ENCODE measurements at regions not wholly inside any gene's neighbourhood (a gene's known extent, or its start where the extent isn't known, plus 50 kb on each side); places are given as distances from the start of the nearest gene placed in this dataset.
A peak's percentile ranks its signal among the peaks of the same experiment; 100 is the strongest.

DNA sequence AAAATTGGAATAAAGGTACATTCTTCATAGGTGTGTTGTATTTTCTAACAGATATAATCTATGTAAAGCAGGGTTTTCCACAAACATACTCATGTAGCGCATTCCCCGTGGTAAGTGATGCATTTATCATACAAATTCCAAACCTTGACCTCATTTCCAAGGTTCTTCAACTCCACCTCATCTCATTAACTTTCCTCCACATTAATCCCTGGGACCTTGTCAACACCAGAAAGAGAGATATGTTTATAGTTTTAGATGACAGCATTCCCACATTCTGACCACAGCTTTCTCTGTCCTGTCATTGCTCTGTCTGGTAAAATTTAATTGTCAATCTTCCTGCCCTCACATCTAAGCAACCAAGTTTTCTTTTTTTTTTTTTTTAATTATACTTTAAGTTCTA, 415.1 kb downstream of the TMEM161B start:
- no peak for DNase-seq

DNA sequence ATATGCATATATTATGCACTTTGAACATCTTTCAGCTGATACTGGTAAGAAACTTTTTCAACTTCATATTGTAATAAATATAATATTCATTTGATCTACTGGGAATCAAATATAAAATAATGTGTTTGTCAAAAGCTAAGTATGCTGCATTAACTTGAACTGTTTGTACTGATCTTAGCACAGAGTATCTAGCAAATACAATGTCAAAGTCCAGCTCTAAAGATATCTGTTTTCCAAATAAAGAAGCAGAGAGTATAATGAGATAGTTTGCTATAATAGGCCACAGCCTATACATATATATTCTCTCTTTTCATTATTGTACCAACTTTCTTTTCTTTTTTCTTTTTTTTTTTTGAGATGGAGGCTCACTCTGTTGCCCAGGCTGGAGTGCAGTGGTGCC, 417.0 kb downstream of the TMEM161B start:
- no peak for DNase-seq

GRCh38 chr5:87850843-87851242, 417.8 kb downstream of the TMEM161B start:
- DNase-seq = no peak

- peak; percentile 12 for DNase-seq
Measured at GRCh38 chr5:87845734-87846133, 422.9 kb downstream of the TMEM161B start.

GRCh38 chr5:87844866-87845265, 423.8 kb downstream of the TMEM161B start:
- DNase-seq = no peak

GRCh38 chr5:87844449-87844848, 424.2 kb downstream of the TMEM161B start:
- no peak for DNase-seq

- no peak for DNase-seq
Measured at GRCh38 chr5:87836696-87837095, 424.0 kb upstream of the CCNH start.

- no peak for DNase-seq
Measured at GRCh38 chr5:87831499-87831898, 418.8 kb upstream of the CCNH start.

DNA sequence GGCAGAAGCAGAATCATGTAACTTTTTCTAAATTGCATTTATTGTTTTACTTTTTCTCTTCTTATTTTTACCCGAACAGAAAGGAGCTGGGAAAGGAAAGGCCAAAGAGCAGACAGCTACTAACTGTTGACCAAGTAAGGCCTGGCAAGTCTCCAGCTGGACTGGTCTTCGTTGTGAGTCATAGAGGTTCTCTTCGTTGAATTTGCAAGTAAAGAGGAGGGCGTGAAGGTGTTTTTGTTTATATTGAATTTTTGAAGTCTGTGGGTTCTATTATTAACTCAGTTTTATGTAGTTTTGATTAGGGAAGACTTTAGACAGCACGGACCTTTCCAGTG, 416.5 kb upstream of the CCNH start:
- peak; percentile 42 for DNase-seq

- no peak for DNase-seq
Measured at GRCh38 chr5:87828545-87829216, 416.0 kb upstream of the CCNH start.

GRCh38 chr5:87827539-87827938, 414.8 kb upstream of the CCNH start:
- peak; percentile 62 for DNase-seq

DNA sequence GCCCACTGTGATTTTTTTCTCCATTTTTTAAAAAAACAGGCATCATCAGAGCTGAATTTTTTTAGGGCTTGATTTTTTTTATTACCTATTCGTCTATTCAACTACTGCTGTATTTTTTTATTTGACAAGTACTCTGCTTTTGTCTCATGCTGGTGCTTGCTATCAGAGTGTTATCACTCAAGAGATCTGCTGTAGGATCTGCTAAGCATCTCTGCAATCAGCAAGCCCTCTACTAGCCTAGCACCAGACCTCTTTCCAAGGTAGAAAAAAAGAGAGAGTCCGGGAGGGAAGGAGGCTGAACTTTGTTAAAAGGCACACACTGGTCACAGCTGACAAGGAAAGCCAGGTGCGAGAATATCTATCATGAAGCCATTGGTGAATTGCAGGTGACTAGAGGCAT, 413.8 kb upstream of the CCNH start:
- DNase-seq = no peak

- peak; percentile 1 for DNase-seq
Measured at GRCh38 chr5:87825583-87825982, 412.9 kb upstream of the CCNH start.

GRCh38 chr5:87807783-87808182, 395.1 kb upstream of the CCNH start:
- no peak for DNase-seq

GRCh38 chr5:87803352-87803751, 390.6 kb upstream of the CCNH start:
- DNase-seq = no peak

GRCh38 chr5:87791869-87792268, 379.1 kb upstream of the CCNH start:
- no peak for DNase-seq

DNA sequence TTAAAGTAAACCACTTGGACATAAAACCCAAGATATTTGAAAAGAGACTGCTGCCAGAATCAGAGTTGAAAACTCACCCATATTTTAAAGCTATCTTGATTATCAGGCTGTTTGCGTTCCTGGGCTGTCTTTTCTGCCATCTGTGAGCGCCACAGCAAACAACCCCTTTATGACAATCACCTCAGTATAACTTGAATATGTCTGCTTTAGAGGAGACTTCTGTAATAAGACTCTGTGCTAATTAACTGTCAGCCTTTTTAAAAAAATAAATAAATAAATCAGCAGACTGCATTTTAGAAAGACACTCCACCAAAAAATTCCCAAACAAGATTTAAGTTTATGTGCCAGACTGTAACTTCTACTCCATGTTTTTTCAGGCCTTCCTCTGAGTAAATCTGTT, 375.7 kb upstream of the CCNH start:
- DNase-seq = no peak

- DNase-seq = no peak
Measured at GRCh38 chr5:87787625-87788256, 375.0 kb upstream of the CCNH start.

DNA sequence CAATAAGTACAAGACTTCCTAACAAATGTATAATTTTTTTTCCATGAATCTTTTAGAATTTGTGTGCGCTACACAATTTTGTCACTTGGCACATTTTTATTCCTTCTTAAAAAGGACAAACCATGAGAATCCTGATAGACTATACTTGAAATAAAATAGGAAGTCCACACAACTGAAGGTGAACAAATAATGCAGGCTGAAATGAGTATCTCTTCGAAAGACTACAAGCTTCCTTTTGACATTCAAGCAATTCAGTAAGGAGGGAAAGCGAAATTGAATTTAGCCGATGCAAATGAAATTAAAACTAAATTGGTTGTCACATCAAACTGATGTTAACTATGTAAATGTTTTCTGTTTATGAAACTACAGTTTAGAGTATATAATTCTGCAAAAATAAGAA, 374.4 kb upstream of the CCNH start:
- DNase-seq = no peak

DNA sequence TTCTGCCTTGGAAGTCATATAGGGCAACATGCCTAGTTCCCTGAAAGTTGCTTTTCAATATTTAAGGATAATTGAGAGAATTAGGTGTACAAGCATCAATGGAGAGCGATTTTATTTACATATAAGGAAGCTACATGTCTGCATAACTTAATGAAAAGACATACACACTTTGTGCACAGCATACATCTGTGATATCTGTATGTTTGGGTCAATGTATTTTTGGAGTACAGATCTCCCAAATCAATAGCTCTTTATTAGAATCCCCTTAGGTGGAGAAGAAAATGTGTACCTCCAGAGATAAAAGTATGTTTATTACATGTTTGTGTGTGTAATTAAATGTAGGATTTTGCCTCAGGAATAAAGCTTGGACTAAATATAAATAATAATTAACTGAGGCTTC, 373.7 kb upstream of the CCNH start:
- DNase-seq = no peak

GRCh38 chr5:87785554-87786335, 373.0 kb upstream of the CCNH start:
- no peak for DNase-seq

- DNase-seq = no peak
Measured at GRCh38 chr5:87784879-87785495, 372.3 kb upstream of the CCNH start.

DNA sequence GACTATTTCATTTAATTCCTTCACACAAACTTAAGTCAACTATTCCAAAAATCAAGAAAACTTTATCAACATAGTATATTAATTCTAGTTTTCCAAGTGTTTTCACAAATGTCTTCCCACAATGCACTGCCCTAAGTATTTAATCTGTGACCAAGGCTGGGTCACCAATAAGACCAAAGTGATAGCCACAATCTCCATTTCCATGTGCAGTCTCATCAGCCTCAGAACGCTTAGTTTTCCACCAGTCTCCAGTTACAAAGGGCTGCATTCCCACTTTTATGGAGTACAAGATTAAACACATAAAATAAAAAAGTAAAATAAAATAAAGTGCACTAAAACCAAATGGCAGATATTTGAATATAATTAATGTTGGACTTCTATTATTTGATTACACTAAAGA, 371.6 kb upstream of the CCNH start:
- no peak for DNase-seq

DNA sequence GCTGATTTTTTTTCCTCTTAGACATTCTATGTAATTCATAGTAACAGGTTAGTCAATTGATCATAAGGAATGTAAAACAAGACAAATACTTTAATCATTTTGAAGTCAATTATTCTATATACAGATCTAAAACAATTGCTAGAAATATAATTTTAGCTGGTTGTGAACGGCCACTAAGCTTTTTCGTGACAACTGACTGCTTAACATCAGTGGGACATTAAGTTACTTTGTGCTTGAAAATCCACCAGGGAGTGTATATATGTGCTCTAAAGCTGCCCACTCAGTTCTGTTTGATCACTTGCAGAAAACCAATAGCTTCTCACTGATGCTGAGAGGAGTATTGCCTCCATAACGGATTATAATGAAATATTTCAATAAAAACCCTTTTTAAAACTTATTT, 370.2 kb upstream of the CCNH start:
- DNase-seq = no peak

All from fibroblast of skin of right biceps (primary cell).